LNCaP clone FGC (cell line): ENCODE measurements at regions not wholly inside any gene's neighbourhood (a gene's known extent, or its start where the extent isn't known, plus 50 kb on each side); places are given as distances from the start of the nearest gene placed in this dataset.

Source experiments
- DNase-seq: peaks from one replicate; pipeline ENCODE4 v3.0.0-alpha.2; 2011; ENCODE audit warnings: low read depth
- H3K4me3 ChIP-seq: 2 replicates; pipeline ENCODE4 v1.5.1; 2011; ENCODE audit warnings: mild to moderate bottlenecking, low read depth, low read length, control low read depth
- TF ChIP-seq, protein P1 (sequence below): IDR thresholded peaks from 2 replicates; pipeline ENCODE4 v1.5.1; 2012; ENCODE audit warnings: mild to moderate bottlenecking; ENCODE audit not compliant: control insufficient read depth, insufficient read depth; ENCODE audit errors: extremely low read depth

DNA sequence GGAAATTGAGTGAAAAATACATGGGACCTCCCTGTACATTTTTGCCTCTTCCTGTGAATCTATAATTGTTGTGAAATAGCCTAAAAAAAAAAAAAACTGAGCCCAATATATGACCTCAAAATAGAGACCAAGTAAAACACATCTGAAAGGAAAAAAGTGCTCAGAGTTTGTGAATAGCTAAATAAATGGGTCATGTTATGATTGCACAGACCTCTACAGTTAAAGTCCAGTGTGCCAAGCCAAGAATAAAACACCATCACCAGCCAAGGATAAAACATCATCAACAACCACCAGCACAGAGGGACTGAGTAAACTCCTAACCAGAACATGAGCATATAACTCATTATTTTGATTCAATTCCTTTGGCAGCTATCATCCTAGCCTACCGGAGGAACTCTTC, 115.6 kb upstream of the AGTR1 start:
- TF ChIP-seq, protein P1, sequence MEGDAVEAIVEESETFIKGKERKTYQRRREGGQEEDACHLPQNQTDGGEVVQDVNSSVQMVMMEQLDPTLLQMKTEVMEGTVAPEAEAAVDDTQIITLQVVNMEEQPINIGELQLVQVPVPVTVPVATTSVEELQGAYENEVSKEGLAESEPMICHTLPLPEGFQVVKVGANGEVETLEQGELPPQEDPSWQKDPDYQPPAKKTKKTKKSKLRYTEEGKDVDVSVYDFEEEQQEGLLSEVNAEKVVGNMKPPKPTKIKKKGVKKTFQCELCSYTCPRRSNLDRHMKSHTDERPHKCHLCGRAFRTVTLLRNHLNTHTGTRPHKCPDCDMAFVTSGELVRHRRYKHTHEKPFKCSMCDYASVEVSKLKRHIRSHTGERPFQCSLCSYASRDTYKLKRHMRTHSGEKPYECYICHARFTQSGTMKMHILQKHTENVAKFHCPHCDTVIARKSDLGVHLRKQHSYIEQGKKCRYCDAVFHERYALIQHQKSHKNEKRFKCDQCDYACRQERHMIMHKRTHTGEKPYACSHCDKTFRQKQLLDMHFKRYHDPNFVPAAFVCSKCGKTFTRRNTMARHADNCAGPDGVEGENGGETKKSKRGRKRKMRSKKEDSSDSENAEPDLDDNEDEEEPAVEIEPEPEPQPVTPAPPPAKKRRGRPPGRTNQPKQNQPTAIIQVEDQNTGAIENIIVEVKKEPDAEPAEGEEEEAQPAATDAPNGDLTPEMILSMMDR: no peak
- no peak overlapping the region for H3K4me3 ChIP-seq
- no peak for DNase-seq

DNA sequence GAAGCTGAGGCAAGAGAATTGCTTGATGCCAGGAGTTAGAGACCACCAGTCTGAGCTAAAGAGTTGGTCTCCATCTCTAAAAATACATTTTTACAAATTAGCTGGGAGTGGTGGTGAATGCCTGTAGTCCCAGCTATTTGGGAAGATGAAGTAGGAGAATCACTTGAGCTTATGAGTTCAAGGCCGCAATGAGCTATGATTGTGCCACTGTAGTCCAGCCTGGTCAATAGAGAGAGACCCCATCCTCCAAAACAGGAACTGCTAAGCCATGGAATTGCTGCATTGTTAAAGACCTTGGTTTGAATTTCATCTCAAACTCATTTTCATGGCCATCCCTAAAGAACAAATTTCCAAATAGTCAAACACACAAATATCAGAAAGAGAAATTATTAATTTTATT, 113.9 kb upstream of the AGTR1 start:
- TF ChIP-seq, protein P1: no peak
- DNase-seq: no peak
- H3K4me3 ChIP-seq: no peak overlapping the region

DNA sequence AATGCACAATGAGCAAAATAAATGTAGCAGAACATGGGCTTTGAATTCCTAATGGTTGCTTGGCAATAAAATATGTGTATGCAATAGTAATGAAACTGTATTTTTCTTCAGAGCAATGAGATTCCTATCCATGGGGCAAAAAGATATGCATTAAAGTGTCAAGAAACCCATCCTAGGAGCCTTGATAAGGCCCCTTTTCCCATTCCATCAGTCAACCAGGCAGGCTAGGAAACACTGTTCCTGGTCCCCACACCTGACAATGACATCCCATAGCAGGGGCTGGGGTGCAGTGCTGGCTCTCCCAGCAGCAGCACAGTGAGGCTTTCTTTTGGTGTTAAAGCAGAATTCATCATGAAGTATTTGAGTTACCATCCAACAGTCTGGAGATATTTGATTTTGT, 113.3 kb upstream of the AGTR1 start:
- TF ChIP-seq, protein P1: no peak
- DNase-seq: no peak
- H3K4me3 ChIP-seq: no peak overlapping the region

DNA sequence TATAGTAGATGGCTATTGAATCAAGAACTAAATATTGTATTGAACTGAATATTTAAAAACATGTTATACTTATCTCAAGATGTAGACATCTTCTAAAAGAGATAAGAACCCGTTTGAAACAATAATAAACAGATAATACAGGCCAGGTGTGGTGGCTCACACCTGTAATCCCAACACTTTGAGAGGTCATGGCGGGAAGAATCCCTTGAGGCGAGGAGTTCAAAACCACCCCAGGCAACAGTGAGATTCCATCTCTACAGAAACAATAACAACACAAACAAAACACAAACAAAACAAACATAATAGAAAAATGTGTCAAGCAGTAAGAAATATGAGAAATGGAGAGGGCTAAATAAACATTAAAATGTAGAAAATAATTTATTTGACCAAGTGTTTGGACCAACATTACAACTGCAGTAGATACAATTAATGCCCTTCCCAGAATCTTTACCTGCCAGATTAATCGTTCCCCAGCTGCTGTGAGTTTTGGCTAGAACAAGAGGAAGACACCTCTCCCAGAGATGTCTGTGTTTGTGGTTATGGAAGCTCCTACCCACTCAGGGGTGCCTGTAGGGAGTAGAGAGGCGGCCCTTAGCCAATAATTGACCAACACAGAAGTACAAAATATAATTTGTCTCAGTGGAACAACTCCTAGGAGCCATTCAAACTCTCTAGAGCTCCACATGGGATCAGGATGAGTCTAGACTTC, 111.9 kb upstream of the AGTR1 start:
- no peak for DNase-seq
- TF ChIP-seq, protein P1: no peak
- no peak overlapping the region for H3K4me3 ChIP-seq

DNA sequence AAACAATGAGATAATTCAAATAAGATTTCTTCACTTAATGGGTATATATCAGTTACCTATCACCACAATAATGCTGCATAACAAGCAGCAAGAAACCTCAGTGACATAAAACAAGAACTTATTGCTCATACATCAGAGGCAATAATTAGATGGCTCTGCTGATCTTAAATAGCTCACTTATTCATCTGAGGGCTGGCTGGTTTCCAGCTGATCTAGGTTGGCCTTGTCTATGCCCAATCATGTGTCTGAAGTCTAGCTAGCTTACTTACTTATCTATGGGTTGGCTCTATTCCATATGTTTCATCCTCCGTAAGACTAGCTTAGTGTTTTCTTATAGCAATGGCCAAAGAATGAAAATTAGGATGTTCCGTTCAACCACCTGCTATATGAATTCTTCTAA, 109.4 kb upstream of the AGTR1 start:
- no peak overlapping the region for H3K4me3 ChIP-seq
- DNase-seq: no peak
- TF ChIP-seq, protein P1: no peak

DNA sequence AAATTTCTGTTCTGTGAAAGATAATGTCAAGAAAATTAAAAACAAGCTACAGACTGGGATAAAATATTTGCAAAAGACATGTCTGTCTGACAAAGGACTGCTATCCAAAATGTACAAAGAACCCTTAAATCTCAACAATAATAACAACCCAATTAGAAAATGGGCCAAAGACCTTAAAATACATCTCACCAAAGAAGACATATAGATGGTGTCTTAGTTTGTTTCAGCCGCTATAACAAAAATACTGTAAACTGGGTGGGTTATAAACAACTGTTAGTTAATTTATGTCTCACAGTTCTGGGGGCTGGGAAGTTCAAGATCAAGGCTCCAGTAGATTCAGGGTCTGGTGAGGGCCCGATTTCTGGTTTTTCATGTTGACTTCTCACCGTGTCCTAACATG, 106.2 kb upstream of the AGTR1 start:
- TF ChIP-seq, protein P1: no peak
- no peak overlapping the region for H3K4me3 ChIP-seq

DNA sequence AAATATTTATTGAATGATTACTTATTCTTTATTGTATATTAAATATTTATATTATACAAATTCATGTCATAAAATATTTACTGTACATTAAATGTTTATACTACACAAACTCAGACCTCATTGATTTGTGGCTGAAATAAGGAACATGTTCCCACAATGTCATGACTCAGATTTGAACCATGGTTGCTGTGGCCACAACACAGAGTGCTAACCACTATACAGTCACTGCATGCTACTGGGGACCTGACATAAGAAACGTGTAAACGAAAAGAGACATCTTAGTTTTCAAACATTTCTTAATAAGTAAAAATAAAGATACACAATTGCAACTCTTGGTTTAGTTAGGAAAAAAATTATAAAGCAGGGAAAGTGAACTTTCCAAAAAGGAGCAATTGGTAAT, 99.1 kb upstream of the AGTR1 start:
- no peak overlapping the region for H3K4me3 ChIP-seq
- peak; percentile 46 for DNase-seq
- TF ChIP-seq, protein P1: no peak

More for the DNA sequence above, 106.2 kb upstream of the AGTR1 start:
- no peak for DNase-seq
